HCT116 (cell line): ENCODE measurements at regions not wholly inside any gene's neighbourhood (a gene's known extent, or its start where the extent isn't known, plus 50 kb on each side); places are given as distances from the start of the nearest gene placed in this dataset.

Experiments used
- ATAC-seq: fragments of 200-7000 bp; cut with Tn5 transposase; 2 replicates; pipeline ENCODE4 v1.9.1; 2020; ENCODE audit warnings: mild to moderate bottlenecking, moderate library complexity
- BruUV-seq: library from RNA; stranded (reverse); fragments of 400-500 nt; replicated peaks from 2 replicates; lab custom pipeline; 2021; lab: Mats Ljungman, UMichigan
- CTCF ChIA-PET: fragments of 300-600 bp; sonication (Branson Sonifier 250); formaldehyde crosslinking; loops from one replicate; lab custom pipeline; 2021; ENCODE audit warnings: antibody characterized with exemption; lab: Charles Lee
- POLR2A ChIA-PET: fragments of 300-600, 350-600 bp; sonication (Branson Sonifier 250); formaldehyde crosslinking; loops from one replicate; lab custom pipeline; 2021; ENCODE audit warnings: antibody characterized with exemption; lab: Charles Lee
- RAD21 ChIA-PET, 2 experiments: fragments of 300-600 bp; sonication (Branson Sonifier 250); formaldehyde crosslinking; loops; one replicate each; lab custom pipeline; 2023; ENCODE audit warnings: low total read pairs in 2 of 2; ENCODE audit not compliant: uncharacterized antibody in 2 of 2, unreplicated experiment in 2 of 2, low non-redundant PET in 1 of 2; lab: Charles Lee
- DNase-seq: peaks from one replicate; pipeline ENCODE4 v3.0.0-alpha.2; 2010; ENCODE audit warnings: low read depth, low spot score
- H2AFZ ChIP-seq: fragments of 200-600 bp; shearing (Covaris generic), sonication (generic); 2 replicates; pipeline ENCODE4 v1.6.1; 2017; ENCODE audit warnings: low read depth, mixed run types, mixed read lengths, antibody characterized with exemption, low read length; ENCODE audit not compliant: poor library complexity, severe bottlenecking
- H3K27ac ChIP-seq: 2 replicates; pipeline ENCODE4 v1.5.1; 2012; ENCODE audit warnings: low read depth, low read length
- H3K27me3 ChIP-seq: fragments of 200-600 bp; sonication (generic); 2 replicates; pipeline ENCODE4 v1.6.1; 2016; ENCODE audit warnings: mixed run types, low read length, mixed read lengths; ENCODE audit not compliant: insufficient read depth
- H3K36me3 ChIP-seq, 2 experiments: fragments of 200-500 bp in 1 of 2; fragments of 200-600 bp in 1 of 2; sonication (Bioruptor generic) in 1 of 2; sonication (generic) in 1 of 2; 2 replicates each; pipeline versions ENCODE4 v1.5.1 to v1.6.1; 2014 to 2016; ENCODE audit warnings: low read length in 2 of 2, inconsistent platforms in 1 of 2, mixed read lengths in 1 of 2, mixed run types in 1 of 2; ENCODE audit not compliant: insufficient read depth in 2 of 2, control insufficient read depth in 1 of 2
- H3K4me1 ChIP-seq, 2 experiments: fragments of 200-600 bp in 1 of 2; sonication (generic) in 1 of 2; 2 replicates each; pipeline versions ENCODE4 v1.5.1 to v1.6.1; 2012 to 2017; ENCODE audit warnings: low read length in 2 of 2, inconsistent platforms in 1 of 2, mild to moderate bottlenecking in 1 of 2, mixed read lengths in 1 of 2, mixed run types in 1 of 2, moderate library complexity in 1 of 2; ENCODE audit not compliant: insufficient read depth in 2 of 2, control insufficient read depth in 1 of 2
- H3K4me2 ChIP-seq: fragments of 200-600 bp; sonication (generic); 2 replicates; pipeline ENCODE4 v1.6.1; 2017; ENCODE audit warnings: mixed run types, low read length, mixed read lengths
- H3K4me3 ChIP-seq, 2 experiments: fragments of 200-600 bp in 1 of 2; sonication (generic) in 1 of 2; replicated peaks in 1 of 2; 2 replicates each; pipeline ENCODE4 v1.5.1; 2011 to 2016; ENCODE audit warnings: low read length in 2 of 2, control low read depth in 1 of 2, low read depth in 1 of 2, mild to moderate bottlenecking in 1 of 2, mixed read lengths in 1 of 2, mixed run types in 1 of 2
- H3K79me2 ChIP-seq: fragments of 200-600 bp; sonication (generic); 2 replicates; pipeline ENCODE4 v1.6.1; 2017; ENCODE audit warnings: mild to moderate bottlenecking, mixed run types, low read length, moderate library complexity, mixed read lengths; ENCODE audit not compliant: insufficient read depth
- H3K9ac ChIP-seq: fragments of 200-600 bp; sonication (generic); 2 replicates; pipeline ENCODE4 v1.6.1; 2016; ENCODE audit warnings: low read length, mixed read lengths
- H3K9me2 ChIP-seq: fragments of 200-600 bp; sonication (generic), shearing (Covaris generic); 2 replicates; pipeline ENCODE4 v1.6.1; 2017; ENCODE audit warnings: mixed run types, mild to moderate bottlenecking, moderate library complexity; ENCODE audit not compliant: insufficient read depth
- H3K9me3 ChIP-seq, 2 experiments: fragments of 200-500 bp in 1 of 2; fragments of 200-600 bp in 1 of 2; sonication (Bioruptor generic) in 1 of 2; sonication (generic) in 1 of 2; 2 replicates each; pipeline ENCODE4 v1.6.1; 2014 to 2017; ENCODE audit warnings: low read length in 2 of 2, mixed read lengths in 2 of 2, inconsistent platforms in 1 of 2, low read depth in 1 of 2, mild to moderate bottlenecking in 1 of 2, mixed run types in 1 of 2, moderate library complexity in 1 of 2; ENCODE audit not compliant: control insufficient read depth in 1 of 2, insufficient read depth in 1 of 2
- H4K20me1 ChIP-seq: fragments of 200-600 bp; sonication (generic), shearing (Covaris generic); 2 replicates; pipeline ENCODE4 v1.6.1; 2017; ENCODE audit warnings: mixed run types, mild to moderate bottlenecking, moderate library complexity; ENCODE audit not compliant: insufficient read depth
- ATF3 ChIP-seq: IDR thresholded peaks from 2 replicates; pipeline ENCODE4 v1.6.1; 2012
- CBX3 ChIP-seq: IDR thresholded peaks from 2 replicates; pipeline ENCODE4 v1.6.1; 2012; ENCODE audit warnings: low read depth
- CEBPB ChIP-seq: IDR thresholded peaks from 2 replicates; pipeline ENCODE4 v1.6.1; 2012; ENCODE audit warnings: low read depth
- ELF1 ChIP-seq: IDR thresholded peaks from 2 replicates; pipeline ENCODE4 v1.6.1; 2012; ENCODE audit warnings: low read depth, borderline replicate concordance
- EZH2 ChIP-seq: fragments of 200-600 bp; sonication (generic); IDR thresholded peaks from 2 replicates; pipeline ENCODE4 v1.6.1; 2017; ENCODE audit warnings: antibody characterized with exemption, mixed run types
- EZH2phosphoT487 ChIP-seq: fragments of 200-600 bp; IDR thresholded peaks from 2 replicates; pipeline ENCODE4 v1.6.1; 2018; ENCODE audit warnings: antibody characterized with exemption, borderline replicate concordance
- FOSL1 ChIP-seq: IDR thresholded peaks from 2 replicates; pipeline ENCODE4 v1.6.1; 2012; ENCODE audit warnings: low read depth
- JUND ChIP-seq: IDR thresholded peaks from 2 replicates; pipeline ENCODE4 v1.6.1; 2012
- POLR2A ChIP-seq: IDR thresholded peaks from 2 replicates; pipeline ENCODE4 v1.7.0; 2011; ENCODE audit warnings: borderline replicate concordance; ENCODE audit not compliant: insufficient read depth, insufficient read length; ENCODE audit errors: extremely low read depth
- RAD21 ChIP-seq: IDR thresholded peaks from 2 replicates; pipeline ENCODE4 v1.6.1; 2012; ENCODE audit warnings: low read depth, mild to moderate bottlenecking
- REST ChIP-seq: IDR thresholded peaks from 2 replicates; pipeline ENCODE4 v1.6.1; 2012; ENCODE audit warnings: low read depth
- SIN3A ChIP-seq: IDR thresholded peaks from 2 replicates; pipeline ENCODE4 v1.6.1; 2012; ENCODE audit warnings: low read depth
- SRF ChIP-seq: IDR thresholded peaks from 2 replicates; pipeline ENCODE4 v1.6.1; 2012; ENCODE audit warnings: low read depth
- TCF7L2 ChIP-seq: IDR thresholded peaks from 2 replicates; pipeline ENCODE4 v1.7.0; 2011; ENCODE audit warnings: borderline replicate concordance, inconsistent platforms; ENCODE audit not compliant: insufficient read depth, insufficient read length; ENCODE audit errors: extremely low read depth
- YY1 ChIP-seq: IDR thresholded peaks from 2 replicates; pipeline ENCODE4 v1.6.1; 2011; ENCODE audit warnings: low read length, low read depth, moderate library complexity, mild to moderate bottlenecking; ENCODE audit not compliant: insufficient replicate concordance; ENCODE audit errors: extremely low read depth
- ZBTB33 ChIP-seq: IDR thresholded peaks from 2 replicates; pipeline ENCODE4 v1.6.1; 2011; ENCODE audit warnings: mild to moderate bottlenecking, low read length, moderate library complexity; ENCODE audit not compliant: insufficient replicate concordance; ENCODE audit errors: extremely low read depth
- ZFX ChIP-seq: fragments of 450-650 bp; IDR thresholded peaks from 2 replicates; pipeline ENCODE4 v1.6.1; 2017
- ZNF274 ChIP-seq: fragments of 200-500 bp; sonication (Bioruptor generic); IDR thresholded peaks from 2 replicates; pipeline ENCODE4 v1.6.1; 2014; ENCODE audit warnings: mild to moderate bottlenecking, low read depth, low read length, inconsistent platforms
- intact Hi-C: fragments of 100-400 bp; cut with micrococcal nuclease; formaldehyde crosslinking; loops from 2 replicates; pipeline ENCODE4 v1.10.0; 2022

- H3K36me3 ChIP-seq: no peaks in the 10 kb centered on the region
- no peak for DNase-seq
- no peak overlapping the region for H3K9ac ChIP-seq
- no peak for ATAC-seq
- H4K20me1 ChIP-seq: no peaks in the 10 kb centered on the region
- intact Hi-C loops: no loop called here
- no peaks in the 10 kb centered on the region for H3K79me2 ChIP-seq
- no peak for TF ChIP-seq ZFX
- TF ChIP-seq ATF3: no peak
- no peak for TF ChIP-seq EZH2
- POLR2A ChIA-PET: no interaction called here
- no TSS peak for BruUV-seq
- H3K27ac ChIP-seq: no peak overlapping the region
- H3K4me2 ChIP-seq: no peak overlapping the region
- H3K9me3 ChIP-seq: no peaks in the 10 kb centered on the region
- no peak overlapping the region for H2AFZ ChIP-seq
- CTCF ChIA-PET: no interaction called here
- no peaks in the 10 kb centered on the region for H3K27me3 ChIP-seq
- no peaks in the 10 kb centered on the region for H3K9me2 ChIP-seq
- no peaks in the 10 kb centered on the region for H3K4me1 ChIP-seq
- RAD21 ChIA-PET: no interaction called here
- no peak overlapping the region for H3K4me3 ChIP-seq
Observed at GRCh38 chr4:14833053-14833452, 169.2 kb upstream of the CPEB2 start.

GRCh38 chr4:14834382-14834781 lies 167.9 kb upstream of the CPEB2 start:
- no TSS peak for BruUV-seq

More at GRCh38 chr4:14834382-14834781, 167.9 kb upstream of the CPEB2 start:
- Histone ChIP-seq H2AFZ (no peak overlapping the region), H3K27me3 (no peaks in the 10 kb centered on the region), H4K20me1 (no peaks in the 10 kb centered on the region), H3K4me2 (no peak overlapping the region), H3K4me1 (no peaks in the 10 kb centered on the region), H3K9me3 (no peaks in the 10 kb centered on the region), H3K9ac (no peak overlapping the region), H3K36me3 (no peaks in the 10 kb centered on the region), H3K27ac (no peak overlapping the region), H3K4me3 (no peak overlapping the region), H3K79me2 (no peaks in the 10 kb centered on the region), H3K9me2 (no peaks in the 10 kb centered on the region)
- ChIA-PET CTCF (no interaction called here), RAD21 (no interaction called here), POLR2A (no interaction called here)
- DNase-seq: no peak
- no peak for ATAC-seq
- intact Hi-C loops: no loop called here
- TF ChIP-seq JUND: no peak
- TF ChIP-seq CBX3: no peak
- TF ChIP-seq SIN3A: no peak
- no peak for TF ChIP-seq ZNF274
- TF ChIP-seq EZH2phosphoT487: no peak
- no peak for TF ChIP-seq RAD21
- TF ChIP-seq ZBTB33: no peak
- no peak for TF ChIP-seq ZFX
- no peak for TF ChIP-seq ELF1
- no peak for TF ChIP-seq POLR2A
- no peak for TF ChIP-seq FOSL1
- TF ChIP-seq EZH2: no peak
- no peak for TF ChIP-seq TCF7L2
- no peak for TF ChIP-seq REST
- no peak for TF ChIP-seq CEBPB
- TF ChIP-seq YY1: no peak
- no peak for TF ChIP-seq SRF
